NCI-H226 (cell line): ENCODE measurements at regions not wholly inside any gene's neighbourhood (a gene's known extent, or its start where the extent isn't known, plus 50 kb on each side); places are given as distances from the start of the nearest gene placed in this dataset.
A peak's percentile ranks its signal among the peaks of the same experiment; 100 is the strongest.

Experiments used
- DNase-seq: peaks from one replicate; pipeline ENCODE4 v3.0.0-alpha.2; 2015

GRCh38 chr2:133773854-133774653, 205.8 kb upstream of the NCKAP5 start:
- DNase-seq: no peak

DNA sequence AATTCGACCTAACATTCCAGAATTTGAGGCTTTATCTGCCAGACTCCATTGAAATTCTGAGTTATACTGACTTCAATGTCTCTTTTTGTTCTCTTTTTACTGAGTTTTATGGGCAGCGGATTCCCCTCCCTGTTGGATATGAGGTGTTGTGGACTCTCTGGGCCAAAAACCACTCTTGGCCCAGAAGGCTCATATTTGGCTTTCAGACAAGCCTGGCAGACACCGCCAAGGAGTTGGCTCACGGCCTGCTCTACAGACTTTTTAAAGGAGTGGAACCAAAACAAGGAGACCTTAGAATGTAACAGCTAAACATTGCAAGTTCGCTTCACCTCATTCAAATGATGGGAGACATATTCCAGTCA, 206.4 kb upstream of the NCKAP5 start:
- DNase-seq: no peak

DNA sequence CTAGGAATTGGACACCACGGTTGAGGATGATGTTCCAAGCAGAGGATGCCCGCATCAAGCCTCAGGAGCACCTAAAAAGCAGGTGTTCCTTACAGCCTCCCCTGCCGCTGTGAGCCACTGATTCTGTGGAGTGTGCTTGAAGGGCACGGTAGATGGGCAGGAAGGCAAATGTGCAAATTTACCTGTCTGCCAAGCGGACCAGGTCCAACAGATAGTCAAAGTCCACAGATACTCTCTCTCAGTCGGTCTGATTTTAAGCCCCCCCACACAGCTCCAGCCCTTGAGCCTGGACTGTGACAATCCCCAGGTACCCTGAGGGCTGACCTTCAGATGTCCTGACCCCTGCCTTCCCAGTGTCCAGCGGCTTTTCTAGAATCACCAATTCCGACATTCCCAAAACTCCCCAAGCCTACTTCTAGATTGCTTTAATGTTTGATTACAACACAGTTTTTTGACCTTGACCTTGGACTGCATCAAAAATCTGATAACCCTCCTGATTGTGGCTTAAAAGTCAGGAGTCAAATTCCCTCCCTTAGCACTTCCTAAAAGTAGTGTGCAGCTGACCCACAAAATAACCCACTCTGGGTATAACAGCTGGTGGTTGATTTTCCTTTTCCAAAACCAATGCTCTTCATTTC, 208.8 kb upstream of the NCKAP5 start:
- DNase-seq: no peak

DNA sequence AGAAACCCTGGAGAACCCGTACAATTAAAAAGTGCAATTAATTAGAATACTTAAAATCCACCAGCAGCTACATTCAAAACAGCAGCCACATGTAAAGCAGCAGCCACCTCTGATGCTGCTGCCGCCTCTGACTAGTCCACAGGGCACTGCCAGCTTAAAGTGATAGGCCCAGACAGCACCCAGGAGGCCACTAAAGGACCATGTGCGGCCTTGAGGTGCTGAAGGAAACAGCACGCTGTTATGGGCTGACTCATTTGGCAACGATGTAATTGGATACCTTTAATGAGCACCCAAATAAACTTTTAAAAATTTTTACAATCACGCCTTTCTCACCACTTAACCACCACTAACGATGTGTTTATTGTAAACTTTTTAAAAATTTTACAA, 209.3 kb upstream of the NCKAP5 start:
- DNase-seq: no peak

DNA sequence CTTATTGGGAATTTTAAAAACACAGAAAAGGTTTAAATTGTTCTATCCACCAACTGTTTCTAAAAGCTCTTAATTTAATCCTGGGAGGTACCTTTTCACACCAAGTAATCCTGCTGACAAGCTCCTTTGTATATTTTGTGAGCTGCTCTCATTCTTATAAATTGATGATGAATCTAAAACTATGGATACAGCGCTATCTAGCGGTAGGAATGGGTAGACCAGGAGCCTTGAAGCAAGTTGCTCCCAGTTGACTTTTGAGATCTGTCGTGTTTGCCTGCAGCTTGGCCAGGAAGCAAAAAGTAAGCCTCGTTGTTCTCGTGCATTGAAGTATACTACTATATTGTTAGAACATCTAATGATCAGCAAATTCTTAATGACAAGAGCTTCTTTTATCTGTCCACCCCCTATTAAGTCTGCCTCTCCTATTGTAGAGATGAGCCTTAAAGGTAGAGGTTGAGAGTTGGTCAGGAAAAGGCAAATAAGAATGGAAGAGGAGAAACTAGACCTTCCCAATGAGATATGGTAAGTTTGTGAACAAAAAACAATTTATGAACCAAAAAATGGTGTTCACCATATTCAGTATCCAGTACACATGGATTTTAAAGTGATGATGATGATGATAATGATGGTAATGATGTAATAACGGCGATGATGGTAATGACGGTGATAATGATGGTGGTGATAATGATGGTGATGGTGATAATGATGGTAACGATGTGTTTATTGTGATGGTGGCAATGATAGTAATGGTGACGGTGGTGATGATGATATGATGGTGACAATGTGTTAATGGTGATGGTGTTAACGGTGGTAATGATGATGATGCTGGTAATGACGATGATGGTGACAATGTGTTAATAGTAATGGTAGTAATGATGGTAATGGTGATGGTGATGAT, 212.1 kb upstream of the NCKAP5 start:
- DNase-seq: peak; percentile 49

DNA sequence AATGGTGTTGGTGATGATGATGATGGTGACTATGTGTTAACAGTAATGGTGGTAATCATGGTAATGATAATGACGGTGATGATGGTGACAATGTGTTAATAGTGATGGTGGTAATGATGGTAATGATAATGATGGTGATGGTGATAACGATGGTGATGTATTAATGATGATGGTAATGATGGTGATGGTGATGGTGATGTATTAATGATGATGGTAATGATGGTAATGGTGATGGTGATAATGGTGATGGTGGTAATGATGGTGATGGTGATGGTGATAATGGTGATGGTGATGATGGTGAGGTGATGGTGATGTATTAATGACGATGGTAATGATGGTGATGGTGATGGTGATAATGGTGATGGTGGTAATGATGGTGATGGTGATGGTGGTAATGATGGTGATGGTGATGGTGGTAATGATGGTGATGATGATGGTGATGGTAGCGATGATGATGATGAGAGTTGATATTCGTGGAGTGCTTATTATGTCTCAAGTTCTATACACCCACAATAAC, 212.8 kb upstream of the NCKAP5 start:
- DNase-seq: no peak

DNA sequence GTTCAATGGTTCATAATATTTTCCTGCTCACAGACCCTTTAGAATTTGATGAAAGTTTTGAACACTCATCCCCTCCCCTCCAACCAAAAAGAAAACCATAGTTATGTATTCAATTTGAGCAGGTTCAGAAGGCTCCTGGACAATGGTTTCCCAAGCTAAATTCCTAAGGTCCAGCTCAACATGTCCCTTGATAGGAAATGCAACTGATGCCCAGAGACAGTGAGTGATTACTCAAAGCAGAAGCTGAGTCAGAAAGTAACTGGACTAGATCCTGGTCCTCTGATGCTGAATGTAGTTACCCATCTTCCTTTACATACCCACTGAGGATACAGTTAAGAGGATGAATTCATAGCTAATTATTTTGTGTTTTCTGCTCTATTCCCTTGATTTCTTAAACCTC, 218.9 kb upstream of the NCKAP5 start:
- peak; percentile 73 for DNase-seq

DNA sequence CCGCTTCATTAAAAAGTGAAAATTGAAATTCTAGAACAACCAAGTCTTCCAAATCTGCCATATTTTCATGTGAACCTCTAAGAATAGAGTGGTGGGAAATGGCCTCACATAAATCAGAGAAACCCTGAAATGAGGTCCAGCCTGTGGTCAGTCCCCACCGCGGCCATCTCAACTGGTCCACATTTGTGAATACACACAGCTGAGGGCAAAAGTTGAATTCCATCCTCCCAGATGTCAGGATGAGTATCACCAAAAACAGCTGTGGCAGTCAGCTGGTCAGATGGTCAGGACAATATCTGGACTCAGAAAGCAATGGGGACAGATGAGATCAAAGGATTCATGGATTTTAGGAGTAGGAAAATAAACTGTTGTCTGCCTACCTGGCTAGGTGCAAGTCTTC, 219.4 kb upstream of the NCKAP5 start:
- no peak for DNase-seq

DNA sequence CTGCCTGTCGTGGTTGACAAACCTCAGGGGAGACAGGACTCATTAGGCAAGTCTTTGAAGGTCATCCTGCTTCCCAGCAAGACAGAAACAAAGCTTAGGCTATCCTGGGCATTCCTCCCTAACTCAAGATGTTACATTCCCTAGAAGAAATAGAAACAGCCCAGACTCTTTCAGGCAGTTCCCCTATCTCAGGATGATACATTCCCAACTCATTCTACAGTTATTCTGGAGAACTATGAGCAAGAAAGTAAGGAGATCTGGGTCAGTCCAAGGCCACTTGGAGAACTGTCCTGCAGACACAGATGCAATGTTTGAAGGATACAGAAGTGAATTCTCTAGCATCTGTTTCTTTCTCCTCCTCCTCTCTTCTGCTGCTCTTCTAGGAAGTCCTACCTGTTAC, 220.1 kb upstream of the NCKAP5 start:
- peak; percentile 21 for DNase-seq

GRCh38 chr2:133789743-133790142, 221.5 kb upstream of the NCKAP5 start:
- DNase-seq: no peak

GRCh38 chr2:133790711-133791110, 222.4 kb upstream of the NCKAP5 start:
- peak; percentile 22 for DNase-seq

DNA sequence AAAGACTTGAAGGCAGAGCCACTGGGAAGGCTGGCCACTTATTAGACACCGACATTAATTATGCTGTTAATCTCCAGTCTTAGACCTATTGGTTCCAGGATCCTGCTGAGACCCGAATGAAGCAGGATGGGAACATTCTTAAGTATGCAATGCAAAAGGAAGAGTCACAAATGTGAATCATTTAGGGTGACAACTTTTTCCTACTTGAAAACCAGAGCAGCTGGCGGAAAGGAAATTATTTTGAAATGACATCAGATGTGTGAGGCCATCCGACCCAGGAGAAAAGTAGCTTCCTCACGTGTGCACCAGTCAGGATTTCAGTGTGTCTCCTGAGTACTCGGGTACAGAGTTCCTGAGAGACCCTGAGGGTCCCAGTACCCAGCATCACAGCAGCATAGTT, 222.9 kb upstream of the NCKAP5 start:
- no peak for DNase-seq

- DNase-seq: no peak
These were observed 224.0 kb upstream of the NCKAP5 start for GRCh38 chr2:133792223-133792622.

GRCh38 chr2:133794114-133794513, 225.9 kb upstream of the NCKAP5 start:
- no peak for DNase-seq

DNA sequence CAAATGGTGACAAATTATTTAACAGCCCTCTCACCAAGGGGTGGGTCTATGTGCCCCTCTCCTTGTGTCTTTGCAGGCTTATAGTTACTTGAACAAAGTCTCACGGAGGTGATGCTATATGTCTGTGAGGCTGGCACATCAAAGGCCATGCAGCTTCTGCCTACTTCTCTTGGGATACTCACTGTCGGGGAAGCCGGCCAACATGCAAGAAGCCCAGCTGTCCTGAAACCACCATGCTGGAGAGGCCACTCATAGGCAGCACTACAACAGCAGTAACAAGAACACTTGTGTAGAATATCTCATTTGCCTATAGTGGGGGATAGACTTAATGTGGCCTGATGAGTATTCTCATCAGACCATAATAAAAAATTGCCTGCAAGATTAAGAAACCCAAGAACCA, 233.7 kb upstream of the NCKAP5 start:
- no peak for DNase-seq

- no peak for DNase-seq
These were observed 234.3 kb upstream of the NCKAP5 start for GRCh38 chr2:133802409-133803039.

- DNase-seq: no peak
These were observed 238.3 kb upstream of the NCKAP5 start for GRCh38 chr2:133806564-133806963.

DNA sequence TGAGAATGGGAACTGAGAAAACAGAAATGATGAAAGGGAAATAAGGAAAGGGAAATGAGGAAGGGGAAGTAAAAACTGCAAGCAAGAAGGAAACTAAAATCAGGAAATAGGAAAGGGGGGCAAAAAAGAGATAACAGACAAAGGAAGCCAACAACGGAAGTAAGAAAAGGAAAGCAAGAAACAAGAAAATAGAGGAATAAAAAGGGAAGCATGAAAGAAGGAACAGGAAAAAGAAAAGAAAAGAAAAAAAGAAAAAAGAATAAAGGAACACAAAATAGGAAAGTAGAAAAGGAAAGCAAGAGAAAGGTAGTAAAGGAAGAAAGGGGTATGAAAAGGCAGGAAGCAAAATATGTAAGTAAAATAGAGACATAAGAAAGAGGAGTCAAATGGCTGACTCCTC, 241.2 kb upstream of the NCKAP5 start:
- no peak for DNase-seq

DNA sequence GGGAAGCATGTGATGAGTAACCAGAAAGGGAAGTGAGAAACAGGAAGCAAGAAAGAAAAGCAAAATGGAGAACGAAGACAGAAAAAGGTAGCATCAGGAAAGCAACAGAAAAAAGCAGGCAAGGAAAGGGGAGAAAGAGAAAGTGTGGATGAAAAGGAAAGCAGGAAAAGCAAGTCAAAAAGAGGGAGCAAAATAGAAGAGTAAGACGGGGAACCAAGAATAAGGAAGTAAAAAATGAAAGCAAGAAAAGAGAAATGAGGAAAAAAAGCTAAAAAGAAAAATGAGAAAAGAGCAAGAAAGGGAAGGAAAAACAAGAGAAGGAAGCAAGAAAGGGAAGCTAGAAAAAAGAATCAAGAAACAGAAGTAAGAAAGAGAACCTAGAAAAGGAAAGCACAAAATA, 242.3 kb upstream of the NCKAP5 start:
- DNase-seq: no peak

- DNase-seq: no peak
These were observed 243.3 kb upstream of the NCKAP5 start for GRCh38 chr2:133811409-133812125.

GRCh38 chr2:133812826-133813617, 244.8 kb upstream of the NCKAP5 start:
- peak; percentile 63 for DNase-seq

DNA sequence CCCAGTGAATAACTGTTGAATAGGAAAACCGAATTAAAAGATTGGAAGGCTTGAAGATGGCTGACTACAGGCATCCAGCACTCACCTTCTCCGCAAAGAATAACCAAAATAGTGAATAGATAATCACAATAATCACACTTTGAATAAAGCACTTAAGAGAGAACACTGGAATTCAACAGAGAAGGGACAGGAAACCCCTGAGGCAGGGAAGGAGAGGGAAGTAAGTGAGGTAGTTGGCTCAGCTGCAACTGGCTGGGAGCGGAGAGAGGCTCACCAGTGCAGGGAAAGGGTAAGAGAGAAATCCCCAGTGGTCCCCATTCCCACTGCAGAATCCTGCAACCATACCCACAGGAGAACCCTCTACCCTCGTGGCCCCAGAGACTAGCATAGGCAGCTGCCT, 246.6 kb upstream of the NCKAP5 start:
- no peak for DNase-seq
